ENCODE measurements at regions not wholly inside any gene's neighbourhood (a gene's known extent, or its start where the extent isn't known, plus 50 kb on each side); places are given as distances from the start of the nearest gene placed in this dataset.

DNA sequence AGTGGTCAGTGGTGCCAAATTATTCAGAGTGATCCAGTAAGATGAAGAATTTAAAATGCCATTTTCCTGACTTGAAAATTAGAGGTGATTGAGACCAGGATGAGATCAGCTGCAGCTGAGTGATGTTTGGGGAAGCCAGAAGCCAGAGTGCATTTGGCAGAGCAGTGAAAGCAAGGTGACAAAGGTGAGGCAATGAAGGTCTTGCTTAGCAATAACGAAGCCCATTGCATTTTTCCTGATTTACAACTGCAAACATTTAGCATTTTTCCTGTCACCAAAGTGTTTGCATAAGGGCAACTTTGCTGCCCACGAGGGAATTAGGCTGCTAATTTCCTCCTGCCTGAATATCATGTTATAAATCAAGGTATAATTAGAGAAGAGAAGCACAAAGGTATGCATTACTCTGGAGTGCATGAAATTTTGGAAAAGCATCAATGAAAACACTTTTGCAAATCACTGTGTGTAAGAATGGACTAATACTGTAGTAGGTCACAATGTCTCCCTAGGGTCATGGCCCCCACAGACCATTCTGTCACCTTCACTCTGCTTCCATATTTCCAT, 188.2 kb upstream of the LYPLAL1 start:
- peak in 5 of 8 experiments; percentile 36 to 95 (median 62) for ATAC-seq (replicated peaks in 6 of 8)
- Histone ChIP-seq H3K4me3 (no peak overlapping the region), H3K27ac (no peak overlapping the region), H3K4me1 (replicated peaks in 1 of 2) (peaks cover 0 to 17% of the 10 kb centered on the region in 2 donors)
- in situ Hi-C loops (cut with MboI; ENCODE audit: low pct_unique_long_range_greater_than_20kb in 2 of 9, low sequenced_read_pairs in 9 of 9, unreplicated experiment in 9 of 9), result no loop called here
- 10 to 63% (median 33%) methylated on average over 1 to 2 of the region's 2 CpGs; no CpG with 5 or more reads in 1 of the 10 experiments for WGBS, 10 experiments

DNA sequence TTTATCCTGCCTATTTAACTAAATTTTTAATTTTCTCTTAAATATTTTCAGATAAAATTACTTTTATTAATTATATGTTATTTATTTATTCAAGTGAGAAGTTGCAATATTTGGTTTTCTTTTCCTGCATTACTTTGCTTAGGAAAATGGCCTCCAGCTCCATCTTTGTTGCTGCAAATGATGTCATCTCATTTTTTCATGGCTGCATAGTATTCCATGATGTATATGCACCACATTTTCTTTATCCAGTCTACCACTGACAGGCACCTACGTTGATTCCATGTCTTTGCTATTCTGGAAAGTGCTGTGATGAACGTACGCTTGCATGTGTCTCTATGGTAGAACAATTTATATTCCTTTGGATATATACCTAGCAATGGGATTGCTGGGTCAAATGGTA, 186.9 kb upstream of the LYPLAL1 start:
- Histone ChIP-seq H3K4me1 (replicated peaks in 1 of 2) (peaks cover 0 to 17% of the 10 kb centered on the region in 2 donors), H3K4me3 (no peak overlapping the region), H3K27ac (no peak overlapping the region)
- in situ Hi-C loops (cut with MboI; ENCODE audit: low pct_unique_long_range_greater_than_20kb in 2 of 9, low sequenced_read_pairs in 9 of 9, unreplicated experiment in 9 of 9), result no loop called here
- ATAC-seq (replicated peaks in 6 of 8), result no peak
- 43 to 88% (median 69%) methylated on average over 1 to 3 of the region's 3 CpGs; no CpG with 5 or more reads in 1 of the 10 experiments for WGBS, 10 experiments

DNA sequence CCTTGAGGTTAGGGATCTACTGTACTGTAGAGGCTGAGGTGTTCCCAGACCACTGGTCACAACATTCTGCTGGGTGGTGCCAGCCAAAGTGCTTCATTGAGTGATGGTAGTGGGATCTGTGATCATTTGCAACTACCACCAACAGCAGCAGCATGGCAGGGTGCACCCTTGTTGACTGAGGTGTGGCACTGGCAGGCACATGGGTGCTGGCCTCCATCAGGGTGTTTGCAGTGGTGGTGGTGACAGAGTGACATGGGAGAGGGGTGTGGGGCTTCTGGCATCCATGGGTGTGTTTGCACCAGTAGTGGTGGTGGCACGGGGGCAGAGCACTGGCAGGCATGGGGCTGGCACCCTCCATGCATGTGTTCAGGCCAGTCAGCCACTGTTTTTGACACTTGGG, 183.7 kb upstream of the LYPLAL1 start:
- Histone ChIP-seq H3K4me3 (no peak overlapping the region), H3K4me1 (replicated peaks in 1 of 2) (peaks cover 0 to 9% of the 10 kb centered on the region in 2 donors), H3K27ac (no peak overlapping the region)
- no peak for ATAC-seq (replicated peaks in 6 of 8)
- 85 to 100% (median 86%) methylated on average over 1 of the region's 1 CpG; no CpG with 5 or more reads in 6 of the 10 experiments for WGBS, 10 experiments
- in situ Hi-C loops (cut with MboI; ENCODE audit: low pct_unique_long_range_greater_than_20kb in 2 of 9, low sequenced_read_pairs in 9 of 9, unreplicated experiment in 9 of 9), result no loop called here

DNA sequence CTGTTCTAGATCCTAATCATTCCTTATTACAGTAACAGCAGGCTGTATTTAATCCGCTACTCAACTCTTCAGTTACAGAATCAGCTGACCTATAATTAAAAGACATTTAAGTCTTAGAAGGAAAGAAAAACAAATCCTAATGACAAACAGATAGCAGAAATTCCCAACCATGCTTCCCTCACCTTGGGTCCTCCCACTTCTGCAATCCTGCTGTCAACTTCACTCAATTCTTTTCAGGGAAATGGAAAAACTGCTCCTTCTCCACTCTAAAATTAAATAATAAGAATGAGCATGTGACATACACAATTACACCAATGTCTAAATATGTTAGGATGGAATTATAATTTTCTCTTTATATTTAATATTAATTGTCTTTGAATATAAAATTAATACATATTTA, 182.6 kb upstream of the LYPLAL1 start:
- Histone ChIP-seq H3K27ac (no peak overlapping the region), H3K4me3 (no peak overlapping the region), H3K4me1 (replicated peaks in 1 of 2) (peaks cover 0 to under 1% of the 10 kb centered on the region in 2 donors)
- 0 to 100% (median 86%) methylated on average over 1 of the region's 1 CpG; no CpG with 5 or more reads in 1 of the 10 experiments for WGBS, 10 experiments
- no peak for ATAC-seq (replicated peaks in 6 of 8)
- in situ Hi-C loops (cut with MboI; ENCODE audit: low pct_unique_long_range_greater_than_20kb in 2 of 9, low sequenced_read_pairs in 9 of 9, unreplicated experiment in 9 of 9), result no loop called here

DNA sequence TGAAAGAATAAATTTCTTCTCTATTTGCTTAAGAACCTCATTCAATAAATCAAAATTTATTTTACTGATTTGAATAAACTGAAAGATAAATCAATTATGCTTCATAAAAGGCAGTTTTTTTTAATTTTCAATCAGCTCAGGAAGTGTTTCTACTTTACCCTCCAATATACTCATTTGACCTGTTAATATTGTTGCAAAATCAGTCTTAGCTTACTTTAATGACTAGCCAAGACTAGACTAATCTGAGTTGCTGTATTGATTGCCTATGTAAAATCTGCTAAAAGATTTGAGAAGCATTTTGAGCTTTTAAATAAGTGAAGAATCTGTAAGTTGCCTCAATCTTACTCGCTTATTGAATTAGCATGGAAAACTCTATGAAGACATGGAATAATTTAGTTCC, 179.1 kb upstream of the LYPLAL1 start:
- WGBS, 10 experiments, result 73 to 100% (median 93%) methylated on average over 1 of the region's 1 CpG; no CpG with 5 or more reads in 1 of the 10 experiments
- no peak for ATAC-seq (replicated peaks in 6 of 8)
- H3K4me1 ChIP-seq (replicated peaks in 1 of 2), result no peaks in the 10 kb centered on the region
- in situ Hi-C loops (cut with MboI; ENCODE audit: low pct_unique_long_range_greater_than_20kb in 2 of 9, low sequenced_read_pairs in 9 of 9, unreplicated experiment in 9 of 9), result no loop called here
- no peak overlapping the region for H3K27ac ChIP-seq
- H3K4me3 ChIP-seq, result no peak overlapping the region

DNA sequence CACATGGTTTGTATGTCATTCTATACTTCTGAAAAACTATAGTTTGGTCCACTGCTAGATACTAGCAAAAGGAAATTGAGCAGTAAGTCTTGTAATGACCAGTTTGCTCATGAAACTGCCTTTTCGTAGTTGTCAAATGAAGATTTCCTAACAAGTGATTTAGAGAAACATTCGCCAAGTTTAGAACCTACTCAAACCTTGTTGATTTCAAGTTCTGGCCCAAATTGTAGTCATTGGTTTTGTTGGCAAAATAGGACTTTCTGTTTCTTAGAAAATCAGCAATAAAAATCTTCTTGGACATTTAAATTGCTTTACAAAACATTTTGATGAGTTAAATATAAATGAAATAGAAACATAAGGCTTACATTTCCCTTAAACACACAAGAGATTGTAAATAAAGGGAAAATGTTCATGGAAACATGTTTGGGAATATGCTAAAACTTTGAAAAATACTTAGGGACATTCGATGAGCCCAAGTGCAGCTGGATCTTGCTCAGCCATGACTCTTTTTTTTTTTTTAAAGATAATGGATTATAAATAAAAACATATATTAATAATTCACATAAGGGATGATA, 178.5 kb upstream of the LYPLAL1 start:
- 0 to 95% (median 87%) methylated on average over 1 to 3 of the region's 3 CpGs for WGBS, 10 experiments
- H3K4me3 ChIP-seq, result no peak overlapping the region
- in situ Hi-C loops (cut with MboI; ENCODE audit: low pct_unique_long_range_greater_than_20kb in 2 of 9, low sequenced_read_pairs in 9 of 9, unreplicated experiment in 9 of 9), result no loop called here

DNA sequence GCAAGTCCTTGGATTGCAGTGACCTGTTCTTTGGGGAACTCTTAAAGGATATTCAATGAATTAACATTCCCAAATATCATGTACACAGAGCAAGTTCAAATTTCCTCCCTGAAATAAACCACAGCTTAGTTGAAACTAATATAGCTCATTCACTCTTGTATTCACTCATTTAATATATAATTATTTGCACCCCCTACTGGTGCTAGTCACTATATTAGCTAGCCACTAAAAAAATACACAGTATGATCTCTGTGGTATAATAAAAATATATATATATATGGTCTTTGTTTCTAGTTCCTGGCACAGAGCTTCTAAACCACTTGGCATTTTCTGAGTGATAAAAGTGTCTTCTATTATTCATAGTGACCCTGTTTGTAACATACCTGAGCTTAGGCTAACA, 177.3 kb upstream of the LYPLAL1 start:
- H3K4me1 ChIP-seq (replicated peaks in 1 of 2), result no peaks in the 10 kb centered on the region
- no peak overlapping the region for H3K4me3 ChIP-seq
- no peak for ATAC-seq (replicated peaks in 6 of 8)
- no peak overlapping the region for H3K27ac ChIP-seq
- in situ Hi-C loops (cut with MboI; ENCODE audit: low pct_unique_long_range_greater_than_20kb in 2 of 9, low sequenced_read_pairs in 9 of 9, unreplicated experiment in 9 of 9), result no loop called here

More for the DNA sequence above, 178.5 kb upstream of the LYPLAL1 start:
- H3K4me1 ChIP-seq (replicated peaks in 1 of 2), result no peaks in the 10 kb centered on the region
- no peak overlapping the region for H3K27ac ChIP-seq
- no peak for ATAC-seq (replicated peaks in 6 of 8)

DNA sequence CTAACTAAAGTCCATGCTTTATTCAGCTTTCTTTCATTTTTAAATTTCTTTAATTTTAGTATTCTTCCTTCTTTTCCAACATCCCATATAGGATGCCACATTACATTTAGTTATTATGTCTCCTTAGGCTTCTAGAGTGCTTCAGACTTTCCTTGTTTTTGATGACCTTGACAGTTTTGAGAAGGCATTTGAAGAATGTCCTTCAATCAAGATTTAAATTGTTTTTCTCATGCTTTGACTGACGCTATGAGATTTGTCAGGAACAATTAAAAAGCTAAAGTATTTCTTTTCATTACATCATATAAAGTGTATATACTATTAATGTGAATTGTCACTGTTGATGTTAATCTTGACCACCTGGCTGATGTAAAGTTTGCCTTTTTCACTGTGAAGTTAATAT, 173.7 kb upstream of the LYPLAL1 start:
- H3K27ac ChIP-seq, result no peak overlapping the region
- H3K4me1 ChIP-seq (replicated peaks in 1 of 2), result no peaks in the 10 kb centered on the region
- no peak for ATAC-seq (replicated peaks in 6 of 8)
- H3K4me3 ChIP-seq, result no peak overlapping the region
- in situ Hi-C loops (cut with MboI; ENCODE audit: low pct_unique_long_range_greater_than_20kb in 2 of 9, low sequenced_read_pairs in 9 of 9, unreplicated experiment in 9 of 9), result no loop called here
- WGBS, 10 experiments, result 50 to 100% (median 94%) methylated on average over 1 of the region's 1 CpG

DNA sequence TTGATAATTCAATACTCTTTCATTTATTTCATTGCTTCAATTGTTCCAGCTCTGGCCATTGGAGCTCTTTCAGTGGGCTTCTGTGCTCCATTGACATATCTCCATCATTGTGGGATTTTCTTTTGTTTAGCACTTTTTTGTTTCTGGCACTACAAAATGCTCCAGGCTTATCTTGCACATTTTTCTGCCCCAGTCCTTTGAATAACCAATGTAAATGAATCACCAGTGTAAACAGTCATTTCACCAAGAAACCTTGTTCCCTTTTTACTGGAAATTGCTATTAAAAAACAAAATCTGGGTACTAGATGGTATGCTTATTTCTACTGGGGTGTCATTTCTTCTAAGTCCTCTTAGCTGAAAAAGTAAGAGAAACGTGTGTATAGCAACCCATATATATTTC, 173.0 kb upstream of the LYPLAL1 start:
- WGBS, 10 experiments, result 0 to 100% (median 77%) methylated on average over 1 of the region's 1 CpG; no CpG with 5 or more reads in 3 of the 10 experiments
- in situ Hi-C loops (cut with MboI; ENCODE audit: low pct_unique_long_range_greater_than_20kb in 2 of 9, low sequenced_read_pairs in 9 of 9, unreplicated experiment in 9 of 9), result no loop called here
- Histone ChIP-seq H3K27ac (no peak overlapping the region), H3K4me3 (no peak overlapping the region), H3K4me1 (replicated peaks in 1 of 2) (no peaks in the 10 kb centered on the region)
- ATAC-seq (replicated peaks in 6 of 8), result peak in 2 of 8 experiments; percentile 63 to 96

DNA sequence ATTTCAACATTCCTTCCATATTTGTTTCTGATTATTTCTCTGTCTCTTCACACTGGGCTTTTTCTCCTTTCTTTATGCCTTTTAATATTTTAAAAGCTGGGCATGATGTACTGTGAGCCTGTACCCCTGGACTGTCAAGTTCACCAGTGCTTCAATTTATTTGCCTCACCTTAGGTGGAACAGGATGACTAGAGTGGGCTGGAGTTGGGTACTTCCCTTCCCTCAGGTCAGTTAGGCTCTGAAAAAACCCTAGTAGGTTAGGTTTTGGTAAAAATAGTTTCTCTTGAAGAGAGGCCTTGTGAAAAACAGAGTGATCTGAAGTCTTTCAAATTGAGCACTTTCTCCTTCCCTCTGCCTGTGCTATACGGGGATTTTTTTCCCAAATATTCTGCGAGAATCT, 163.0 kb upstream of the LYPLAL1 start:
- ATAC-seq (replicated peaks in 6 of 8), result no peak
- 80 to 100% (median 100%) methylated on average over 1 to 2 of the region's 2 CpGs; no CpG with 5 or more reads in 3 of the 10 experiments for WGBS, 10 experiments
- in situ Hi-C loops (cut with MboI; ENCODE audit: low pct_unique_long_range_greater_than_20kb in 2 of 9, low sequenced_read_pairs in 9 of 9, unreplicated experiment in 9 of 9), result no loop called here
- no peaks in the 10 kb centered on the region for H3K4me1 ChIP-seq (replicated peaks in 1 of 2)
- H3K4me3 ChIP-seq, result no peak overlapping the region
- H3K27ac ChIP-seq, result no peak overlapping the region

DNA sequence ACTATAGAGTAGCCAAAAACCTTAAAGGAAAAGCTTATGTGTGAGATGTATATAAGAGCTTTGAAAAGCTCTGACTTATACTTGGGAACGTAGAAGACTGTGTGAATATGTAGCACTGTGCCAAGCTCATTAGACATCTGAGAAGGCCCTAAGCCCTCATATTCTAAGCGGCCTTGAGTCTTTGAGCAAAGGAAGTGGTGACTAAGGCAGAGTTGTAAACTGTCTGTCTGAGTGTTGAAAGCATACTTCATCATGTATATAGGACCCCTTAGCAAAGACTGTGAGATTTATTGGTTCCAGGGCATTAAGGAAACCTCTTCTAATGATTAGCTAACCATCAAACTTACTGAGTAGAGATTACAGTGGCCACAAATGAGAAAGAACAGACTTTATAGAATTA, 153.3 kb upstream of the LYPLAL1 start:
- ATAC-seq (replicated peaks in 6 of 8), result no peak
- H3K27ac ChIP-seq, result no peak overlapping the region
- in situ Hi-C loops (cut with MboI; ENCODE audit: low pct_unique_long_range_greater_than_20kb in 2 of 9, low sequenced_read_pairs in 9 of 9, unreplicated experiment in 9 of 9), result no loop called here
- H3K4me1 ChIP-seq (replicated peaks in 1 of 2), result no peaks in the 10 kb centered on the region
- 25 to 94% (median 73%) methylated on average over 2 of the region's 2 CpGs; no CpG with 5 or more reads in 2 of the 10 experiments for WGBS, 10 experiments
- H3K4me3 ChIP-seq, result no peak overlapping the region

DNA sequence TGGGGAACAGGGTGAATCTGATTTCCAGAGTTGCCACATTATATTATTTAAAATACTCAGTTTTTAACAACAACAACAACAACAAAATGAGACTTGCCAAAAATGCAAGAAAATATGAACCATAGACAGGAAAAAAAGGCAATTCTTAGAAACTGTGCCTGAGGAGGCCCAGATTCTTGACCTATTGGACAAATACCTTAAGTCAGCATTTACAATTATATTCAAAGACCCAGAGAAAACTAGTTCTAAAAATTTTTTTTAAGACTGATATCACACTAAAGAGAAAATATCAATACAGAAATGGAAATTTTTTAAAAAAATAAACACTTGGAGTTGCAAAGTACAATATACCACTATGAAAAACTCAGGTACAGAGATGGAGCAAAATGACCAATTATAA, 152.8 kb upstream of the LYPLAL1 start:
- no peak overlapping the region for H3K4me3 ChIP-seq
- no peak for ATAC-seq (replicated peaks in 6 of 8)
- H3K4me1 ChIP-seq (replicated peaks in 1 of 2), result no peaks in the 10 kb centered on the region
- in situ Hi-C loops (cut with MboI; ENCODE audit: low pct_unique_long_range_greater_than_20kb in 2 of 9, low sequenced_read_pairs in 9 of 9, unreplicated experiment in 9 of 9), result no loop called here
- H3K27ac ChIP-seq, result no peak overlapping the region

DNA sequence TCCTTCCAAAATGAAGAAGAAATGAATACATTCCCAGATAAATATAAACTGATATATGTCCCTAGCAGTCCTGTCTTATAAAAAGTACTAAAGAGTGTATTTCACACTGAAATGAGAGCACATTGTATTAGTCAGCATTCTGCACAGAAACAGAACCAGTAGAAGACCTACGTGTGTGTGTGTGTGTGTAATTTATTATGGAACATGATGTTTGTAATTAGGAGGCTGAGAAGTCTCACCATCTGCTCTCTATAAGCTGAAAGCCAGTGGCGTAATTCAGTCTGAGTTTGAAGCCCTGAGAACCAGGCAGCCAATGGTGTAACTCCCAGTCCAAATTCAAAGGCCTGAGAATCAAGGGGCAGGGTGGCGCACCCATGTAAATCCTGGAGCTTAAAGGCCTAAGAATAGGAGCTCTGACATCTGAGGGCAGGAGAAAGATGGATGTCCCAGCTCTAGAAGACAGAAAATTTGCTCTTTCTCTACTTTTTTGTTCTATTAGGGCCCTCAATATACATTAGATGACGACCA, 146.5 kb upstream of the LYPLAL1 start:
- Histone ChIP-seq H3K4me1 (replicated peaks in 1 of 2) (peaks cover 0 to 4% of the 10 kb centered on the region in 2 donors), H3K4me3 (no peak overlapping the region), H3K27ac (no peak overlapping the region)
- WGBS, 10 experiments, result 31 to 100% (median 67%) methylated on average over 1 to 4 of the region's 4 CpGs; no CpG with 5 or more reads in 1 of the 10 experiments
- ATAC-seq (replicated peaks in 6 of 8), result peak in 6 of 8 experiments; percentile 22 to 98 (median 62)
- in situ Hi-C loops (cut with MboI; ENCODE audit: low pct_unique_long_range_greater_than_20kb in 2 of 9, low sequenced_read_pairs in 9 of 9, unreplicated experiment in 9 of 9), result no loop called here

DNA sequence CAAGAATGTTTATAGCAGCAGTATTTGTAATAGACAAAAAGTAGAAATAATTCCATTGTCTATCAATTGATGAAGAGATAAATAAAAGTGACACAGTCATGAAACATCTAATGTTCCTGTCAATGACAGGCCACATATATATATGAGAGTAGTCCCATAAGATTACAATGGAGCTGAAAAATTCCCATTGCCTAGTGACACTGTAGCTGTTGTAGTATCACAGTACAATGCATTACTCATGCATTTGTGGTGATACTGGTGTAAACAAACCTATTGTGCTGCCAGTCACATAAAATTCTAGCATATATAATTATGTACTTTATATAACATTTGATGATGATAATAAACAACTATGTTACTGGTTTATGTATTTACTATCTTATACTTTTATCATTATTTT, 141.9 kb upstream of the LYPLAL1 start:
- in situ Hi-C loops (cut with MboI; ENCODE audit: low pct_unique_long_range_greater_than_20kb in 2 of 9, low sequenced_read_pairs in 9 of 9, unreplicated experiment in 9 of 9), result no loop called here
- Histone ChIP-seq H3K4me1 (replicated peaks in 1 of 2) (peaks cover 0 to 3% of the 10 kb centered on the region in 2 donors), H3K4me3 (no peak overlapping the region), H3K27ac (no peak overlapping the region)
- peak in 1 of 8 experiments; percentile 64 for ATAC-seq (replicated peaks in 6 of 8)

Data from motor neuron (in vitro differentiated cells).